Right atrium auricular region (tissue), 2 donors: ENCODE measurements at regions not wholly inside any gene's neighbourhood (a gene's known extent, or its start where the extent isn't known, plus 50 kb on each side); places are given as distances from the start of the nearest gene placed in this dataset.

Experiments used
- DNase-seq: peaks from one replicate; pipeline ENCODE4 v3.0.0-alpha.2; 2019; ENCODE audit warnings: low spot score
- H3K27ac ChIP-seq, 2 donors: fragments of 200-600 bp; sonication (generic); 1 replicate in 1 of 2; 2 replicates in 1 of 2; pipeline ENCODE4 v1.5.1; 2016 to 2019
- H3K27me3 ChIP-seq, 2 donors: fragments of 200-600 bp; sonication (generic); one replicate each; pipeline versions ENCODE4 v1.5.1 to v1.6.0; 2017 to 2019
- H3K36me3 ChIP-seq: fragments of 200-600 bp; sonication (generic); one replicate; pipeline ENCODE4 v1.5.1; 2016
- H3K4me1 ChIP-seq, 2 donors: fragments of 200-600 bp; sonication (generic); one replicate each; pipeline versions ENCODE4 v1.5.1 to v1.6.0; 2017 to 2019
- H3K4me3 ChIP-seq, 2 donors: fragments of 200-600 bp; sonication (generic); 1 replicate in 1 of 2; 2 replicates in 1 of 2; pipeline ENCODE4 v1.5.1; 2017 to 2019; ENCODE audit warnings: mild to moderate bottlenecking in 1 of 2, moderate library complexity in 1 of 2
- H3K9me3 ChIP-seq, 2 donors: fragments of 200-600 bp; sonication (generic); one replicate each; pipeline ENCODE4 v1.5.1; 2019
- TF ChIP-seq, protein P1 (sequence below), 2 donors: fragments of 200-600 bp; sonication (generic); IDR thresholded peaks; one replicate each; pipeline ENCODE4 v1.5.1; 2019; ENCODE audit warnings: antibody characterized with exemption in 2 of 2

DNA sequence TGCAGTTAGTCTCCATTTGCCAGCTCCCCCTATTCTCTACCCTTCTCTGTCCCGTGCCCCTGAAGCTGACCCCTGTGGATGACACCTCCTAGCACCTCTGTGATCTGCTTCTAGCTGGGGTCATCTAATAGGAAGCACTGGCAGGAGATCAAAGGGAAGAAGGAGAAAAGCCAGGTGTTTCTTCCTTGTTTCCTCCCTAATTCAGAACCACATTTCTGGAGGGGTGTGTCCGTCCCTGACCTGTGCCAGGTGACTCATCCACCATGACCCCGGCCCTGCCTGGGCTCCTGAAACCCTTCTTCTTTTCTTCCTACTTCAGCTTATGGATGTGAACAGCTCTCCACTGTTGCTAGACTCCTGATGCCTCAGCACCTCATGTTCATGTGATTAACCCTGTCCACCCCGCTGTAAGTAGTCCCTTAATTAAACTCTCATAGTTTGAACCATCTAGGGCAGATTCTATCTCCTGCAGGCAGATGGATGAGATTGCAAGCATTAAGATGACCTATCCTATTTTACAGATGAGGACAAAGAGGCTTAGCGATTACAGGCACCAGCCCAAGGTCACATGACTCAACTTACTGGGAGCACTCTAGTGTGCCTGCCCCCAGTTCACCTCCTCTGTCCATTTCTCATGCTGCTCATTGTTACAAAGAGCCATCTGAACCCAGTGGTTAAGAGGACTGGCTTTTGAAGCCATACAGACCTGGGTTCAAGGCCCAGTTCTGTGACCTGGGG lies 770.5 kb downstream of the MED13L start:
- no peak overlapping the region for H3K27ac ChIP-seq
- H3K4me3 ChIP-seq: no peak overlapping the region
- TF ChIP-seq, protein P1, sequence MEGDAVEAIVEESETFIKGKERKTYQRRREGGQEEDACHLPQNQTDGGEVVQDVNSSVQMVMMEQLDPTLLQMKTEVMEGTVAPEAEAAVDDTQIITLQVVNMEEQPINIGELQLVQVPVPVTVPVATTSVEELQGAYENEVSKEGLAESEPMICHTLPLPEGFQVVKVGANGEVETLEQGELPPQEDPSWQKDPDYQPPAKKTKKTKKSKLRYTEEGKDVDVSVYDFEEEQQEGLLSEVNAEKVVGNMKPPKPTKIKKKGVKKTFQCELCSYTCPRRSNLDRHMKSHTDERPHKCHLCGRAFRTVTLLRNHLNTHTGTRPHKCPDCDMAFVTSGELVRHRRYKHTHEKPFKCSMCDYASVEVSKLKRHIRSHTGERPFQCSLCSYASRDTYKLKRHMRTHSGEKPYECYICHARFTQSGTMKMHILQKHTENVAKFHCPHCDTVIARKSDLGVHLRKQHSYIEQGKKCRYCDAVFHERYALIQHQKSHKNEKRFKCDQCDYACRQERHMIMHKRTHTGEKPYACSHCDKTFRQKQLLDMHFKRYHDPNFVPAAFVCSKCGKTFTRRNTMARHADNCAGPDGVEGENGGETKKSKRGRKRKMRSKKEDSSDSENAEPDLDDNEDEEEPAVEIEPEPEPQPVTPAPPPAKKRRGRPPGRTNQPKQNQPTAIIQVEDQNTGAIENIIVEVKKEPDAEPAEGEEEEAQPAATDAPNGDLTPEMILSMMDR (IDR thresholded peaks at IDR 0.05): no peak
- H3K9me3 ChIP-seq: no peaks in the 10 kb centered on the region
- no peaks in the 10 kb centered on the region for H3K36me3 ChIP-seq
- H3K4me1 ChIP-seq: peaks cover 0 to 6% of the 10 kb centered on the region in 2 donors
- DNase-seq: no peak
- H3K27me3 ChIP-seq: no peaks in the 10 kb centered on the region

DNA sequence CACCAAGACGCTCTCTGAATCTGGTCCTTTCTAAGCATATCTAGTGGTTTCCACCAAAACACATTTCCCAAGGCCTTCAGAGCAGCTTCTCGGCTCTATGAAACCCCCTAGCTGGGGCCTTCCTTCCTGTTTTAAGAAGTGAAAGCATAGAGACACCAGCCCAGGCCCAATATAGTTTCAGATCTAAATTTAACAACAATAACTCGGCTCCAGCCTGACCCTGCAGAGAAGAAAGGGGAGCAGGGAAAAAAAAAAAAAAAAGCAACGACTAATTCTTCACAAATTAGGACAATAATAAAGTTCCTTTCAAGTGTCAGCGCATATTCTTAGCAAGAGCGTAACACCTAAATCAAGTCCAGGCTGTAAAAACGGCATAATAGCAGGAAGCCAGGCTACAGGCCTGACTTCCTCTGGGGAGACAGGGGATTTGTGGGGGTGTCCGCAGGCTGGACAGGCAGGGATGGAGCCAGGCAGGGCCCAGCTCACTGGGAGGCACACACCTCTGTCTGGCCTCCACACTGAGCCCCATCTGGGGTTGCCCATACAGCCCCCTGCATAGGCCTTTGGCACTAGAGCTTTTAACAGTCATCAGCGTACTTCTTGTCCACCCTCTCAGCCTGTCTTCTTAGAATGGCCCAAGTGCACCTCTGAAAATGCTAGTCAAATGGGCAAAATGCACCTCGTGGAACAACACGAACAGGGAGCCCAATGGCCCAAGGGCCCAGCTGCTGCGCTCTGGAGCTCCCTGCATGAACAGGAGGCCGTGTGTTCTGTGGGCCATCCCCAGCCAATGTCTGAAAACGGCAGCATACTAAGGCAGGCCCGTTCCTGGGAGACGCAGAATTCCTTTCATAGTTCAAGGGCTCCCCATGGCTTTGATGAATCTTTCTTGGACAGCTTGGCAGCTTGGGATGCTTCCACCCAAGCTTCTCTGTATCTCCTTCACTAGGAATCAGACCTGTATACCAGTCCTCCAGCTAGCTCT lies 772.9 kb downstream of the MED13L start:
- TF ChIP-seq, protein P1 (IDR thresholded peaks at IDR 0.05): no peak
- DNase-seq: no peak

DNA sequence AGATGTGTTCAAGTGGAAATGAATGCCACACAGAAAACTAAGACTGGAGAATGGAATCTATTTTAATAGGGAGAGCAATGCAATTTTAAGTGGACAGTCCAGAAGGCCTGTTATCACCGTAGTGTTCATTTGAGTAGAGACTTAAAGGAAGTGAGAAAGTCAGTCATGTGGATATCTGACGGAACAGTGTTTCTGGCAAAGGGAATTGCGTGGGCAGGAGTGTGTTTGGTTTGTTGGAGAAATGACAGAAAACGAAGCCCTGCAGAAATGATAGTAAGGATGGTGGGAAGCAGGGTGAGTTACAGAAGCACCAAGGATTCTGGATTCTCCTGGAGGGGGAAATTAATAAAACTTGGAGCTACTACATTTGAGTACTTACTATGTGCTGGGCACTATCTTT lies 776.6 kb downstream of the MED13L start:
- no peaks in the 10 kb centered on the region for H3K9me3 ChIP-seq
- no peak for DNase-seq
- H3K4me3 ChIP-seq: no peak overlapping the region
- H3K27me3 ChIP-seq: no peaks in the 10 kb centered on the region
- H3K27ac ChIP-seq: no peak overlapping the region
- TF ChIP-seq, protein P1 (IDR thresholded peaks at IDR 0.05): no peak
- H3K4me1 ChIP-seq: no peaks in the 10 kb centered on the region
- no peaks in the 10 kb centered on the region for H3K36me3 ChIP-seq

More for the DNA sequence above, 772.9 kb downstream of the MED13L start:
- Histone ChIP-seq H3K36me3 (no peaks in the 10 kb centered on the region), H3K9me3 (no peaks in the 10 kb centered on the region), H3K4me1 (peaks cover 0 to 6% of the 10 kb centered on the region in 2 donors), H3K27me3 (no peaks in the 10 kb centered on the region), H3K27ac (peak overlapping the region in 1 of 2 donors; percentile 58), H3K4me3 (no peak overlapping the region)

DNA sequence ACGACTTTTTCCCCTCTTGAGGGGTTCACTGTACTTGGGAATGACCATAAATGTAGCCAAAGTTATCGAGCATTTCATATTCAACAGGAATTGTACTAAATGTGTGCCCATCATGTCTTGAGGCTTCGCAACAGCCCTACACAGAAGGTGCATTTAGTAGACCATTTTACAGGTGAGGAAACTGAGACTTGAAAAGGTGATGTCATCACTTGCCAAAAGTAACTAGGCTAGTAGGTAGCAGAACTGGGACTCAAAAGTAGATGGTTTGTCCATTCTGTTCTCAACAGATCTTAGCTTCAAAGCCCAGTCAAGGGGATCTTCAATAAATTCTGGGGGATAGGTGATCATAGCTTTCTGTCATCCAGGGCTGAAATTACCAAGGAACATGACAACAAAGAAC lies 782.2 kb downstream of the MED13L start:
- no peak for DNase-seq
- TF ChIP-seq, protein P1 (IDR thresholded peaks at IDR 0.05): no peak
- Histone ChIP-seq H3K4me3 (no peak overlapping the region), H3K27me3 (no peaks in the 10 kb centered on the region), H3K4me1 (no peaks in the 10 kb centered on the region), H3K9me3 (no peaks in the 10 kb centered on the region), H3K27ac (no peak overlapping the region), H3K36me3 (no peaks in the 10 kb centered on the region)

DNA sequence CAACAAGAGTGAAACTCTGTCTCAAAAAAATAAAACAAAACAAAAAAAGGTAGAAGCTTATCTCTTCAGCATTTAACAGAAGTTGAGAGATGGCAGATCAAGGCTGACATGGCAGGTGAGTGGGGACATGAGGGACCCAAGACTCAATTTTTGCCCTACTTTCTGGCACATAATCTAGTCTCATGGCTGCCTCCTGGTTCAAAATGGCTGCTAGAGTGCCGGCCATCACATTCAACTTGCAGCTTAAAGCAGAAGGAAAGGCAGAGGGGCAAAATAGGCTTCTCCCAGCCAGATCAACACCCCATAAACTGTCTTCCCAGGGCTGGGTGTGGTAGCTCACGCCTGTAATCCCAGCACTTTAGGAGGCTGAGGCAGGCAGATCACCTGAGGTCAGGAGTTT lies 784.9 kb downstream of the MED13L start:
- Histone ChIP-seq H3K4me1 (no peaks in the 10 kb centered on the region), H3K36me3 (no peaks in the 10 kb centered on the region), H3K27ac (no peak overlapping the region), H3K9me3 (no peaks in the 10 kb centered on the region), H3K27me3 (no peaks in the 10 kb centered on the region), H3K4me3 (no peak overlapping the region)
- DNase-seq: no peak
- TF ChIP-seq, protein P1 (IDR thresholded peaks at IDR 0.05): no peak
